ENCODE measurements at regions not wholly inside any gene's neighbourhood (a gene's known extent, or its start where the extent isn't known, plus 50 kb on each side); places are given as distances from the start of the nearest gene placed in this dataset.

DNA sequence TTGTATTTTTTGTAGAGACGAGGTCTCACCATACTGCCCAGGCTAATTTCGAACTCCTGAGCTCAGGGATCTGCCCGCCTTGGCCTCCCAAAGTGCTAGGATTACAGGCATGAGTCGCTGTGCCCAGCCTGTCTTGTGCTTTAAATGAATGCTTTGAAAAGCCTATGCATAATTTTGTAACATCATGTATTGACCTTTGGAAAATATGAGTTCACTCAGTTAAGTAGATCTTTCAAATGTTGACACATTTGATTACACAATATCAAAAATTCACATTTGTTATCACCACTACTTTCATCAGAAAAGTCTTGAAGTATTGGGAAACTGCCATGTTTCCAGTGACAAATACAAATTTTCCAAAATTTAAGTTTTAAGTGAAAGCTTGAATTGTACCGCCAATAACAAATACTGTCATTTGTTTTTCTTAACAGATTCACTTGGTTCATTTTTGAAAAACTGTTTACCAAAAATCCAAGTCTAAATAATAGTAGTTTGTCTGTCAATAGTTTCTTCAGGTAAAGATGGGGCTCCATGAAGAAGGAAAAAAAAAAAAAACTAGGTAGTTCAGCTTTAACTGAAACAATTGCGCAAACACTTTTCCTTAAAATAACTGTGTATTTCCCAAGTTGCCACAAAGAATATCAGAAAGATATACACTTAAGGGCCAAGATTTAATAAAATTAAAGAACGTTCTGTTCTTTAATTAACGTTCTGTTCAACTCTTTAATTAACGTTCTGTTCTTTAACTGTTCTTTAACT is 233.2 kb upstream of the NR5A2 start:
- no peak overlapping the region for H3K4me3 ChIP-seq (ENCODE audit: low read depth, low read length)
- no peaks in the 10 kb centered on the region for H3K4me1 ChIP-seq
- CTCF ChIA-PET, result no interaction called here
- Mint-ChIP-seq H3K4me1 (ENCODE audit: low read depth, unreplicated experiment) (no peaks in the 10 kb centered on the region), H3K36me3 (ENCODE audit: insufficient read depth, unreplicated experiment) (no peaks in the 10 kb centered on the region), H3K4me3 (ENCODE audit: unreplicated experiment) (no peak overlapping the region), H3K27me3 (ENCODE audit: insufficient read depth, unreplicated experiment) (no peaks in the 10 kb centered on the region), H3K9me3 (ENCODE audit: unreplicated experiment) (no peaks in the 10 kb centered on the region), H3K27ac (ENCODE audit: unreplicated experiment) (no peak overlapping the region)
- TF ChIP-seq CTCF (IDR thresholded peaks at IDR 0.05; ENCODE audit: insufficient read depth in 1 of 2, low read depth in 1 of 2, low read length in 1 of 2, severe bottlenecking in 1 of 2, unreplicated experiment in 1 of 2), result no peak
- intact Hi-C loops (cut with micrococcal nuclease; ENCODE audit: unreplicated experiment), result no loop called here
- no TSS peak for BruUV-seq (replicated peaks)
- no peaks in the 10 kb centered on the region for H3K9me3 ChIP-seq
- POLR2A ChIA-PET, result no interaction called here
- no peak for DNase-seq
- H3K27me3 ChIP-seq (replicated peaks; ENCODE audit: control insufficient read depth, insufficient read depth, low read length), result no peaks in the 10 kb centered on the region
- H3K36me3 ChIP-seq (ENCODE audit: control insufficient read depth, insufficient read depth, low read length), result no peaks in the 10 kb centered on the region

GRCh38 chr1:199799116-199799515 is 228.4 kb upstream of the NR5A2 start:
- H3K9me3 ChIP-seq, result no peaks in the 10 kb centered on the region; the same call in 1 of the 2 replicates
- no peaks in the 10 kb centered on the region for H3K36me3 ChIP-seq (ENCODE audit: control insufficient read depth, insufficient read depth, low read length)
- no peak for DNase-seq
- no peak for TF ChIP-seq CTCF (IDR thresholded peaks at IDR 0.05; ENCODE audit: insufficient read depth in 1 of 2, low read depth in 1 of 2, low read length in 1 of 2, severe bottlenecking in 1 of 2, unreplicated experiment in 1 of 2)
- ChIA-PET POLR2A (no interaction called here), CTCF (no interaction called here)
- H3K4me3 ChIP-seq (ENCODE audit: low read depth, low read length), result no peak overlapping the region
- intact Hi-C loops (cut with micrococcal nuclease; ENCODE audit: unreplicated experiment), result no loop called here
- Mint-ChIP-seq H3K9me3 (ENCODE audit: unreplicated experiment) (no peaks in the 10 kb centered on the region), H3K27ac (ENCODE audit: unreplicated experiment) (no peak overlapping the region), H3K4me3 (ENCODE audit: unreplicated experiment) (no peak overlapping the region), H3K4me1 (ENCODE audit: low read depth, unreplicated experiment) (no peaks in the 10 kb centered on the region), H3K27me3 (ENCODE audit: insufficient read depth, unreplicated experiment) (peaks cover 4% of the 10 kb centered on the region), H3K36me3 (ENCODE audit: insufficient read depth, unreplicated experiment) (no peaks in the 10 kb centered on the region)
- BruUV-seq (replicated peaks), result no TSS peak
- H3K4me1 ChIP-seq, result no peaks in the 10 kb centered on the region
- H3K27me3 ChIP-seq (replicated peaks; ENCODE audit: control insufficient read depth, insufficient read depth, low read length), result no peaks in the 10 kb centered on the region

DNA sequence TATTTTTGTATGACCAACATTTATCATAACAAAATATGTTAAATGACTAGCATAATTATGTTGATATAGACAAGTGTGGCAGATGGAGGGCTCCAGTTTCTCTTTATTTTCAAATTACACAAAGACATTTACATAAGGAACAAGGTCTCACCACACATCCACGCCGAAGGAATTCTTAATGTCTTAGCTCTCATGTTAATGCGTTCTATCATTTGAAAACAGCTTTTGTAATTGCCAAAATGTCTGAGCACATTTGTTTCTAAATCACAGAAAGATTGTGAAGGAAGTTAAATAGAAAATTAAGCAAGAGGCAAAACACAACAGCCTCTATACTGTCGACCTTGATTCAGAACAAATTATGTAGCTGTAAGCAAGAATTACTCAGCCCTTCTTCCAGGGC is 223.0 kb upstream of the NR5A2 start:
- no peak for DNase-seq
- no peak overlapping the region for H3K4me3 Mint-ChIP-seq (ENCODE audit: unreplicated experiment)
- BruUV-seq (replicated peaks), result no TSS peak
- ChIA-PET POLR2A (no interaction called here), CTCF (no interaction called here)
- intact Hi-C loops (cut with micrococcal nuclease; ENCODE audit: unreplicated experiment), result no loop called here
- no peaks in the 10 kb centered on the region for H3K27me3 ChIP-seq (replicated peaks; ENCODE audit: control insufficient read depth, insufficient read depth, low read length)
- H3K4me1 Mint-ChIP-seq (ENCODE audit: low read depth, unreplicated experiment), result no peaks in the 10 kb centered on the region
- TF ChIP-seq CTCF (IDR thresholded peaks at IDR 0.05; ENCODE audit: insufficient read depth in 1 of 2, low read depth in 1 of 2, low read length in 1 of 2, severe bottlenecking in 1 of 2, unreplicated experiment in 1 of 2), result no peak
- H3K9me3 Mint-ChIP-seq (ENCODE audit: unreplicated experiment), result no peaks in the 10 kb centered on the region
- H3K4me3 ChIP-seq (ENCODE audit: low read depth, low read length), result no peak overlapping the region
- H3K4me1 ChIP-seq, result no peaks in the 10 kb centered on the region
- H3K9me3 ChIP-seq, result no peaks in the 10 kb centered on the region; the same call in 1 of the 2 replicates
- no peak overlapping the region for H3K27ac Mint-ChIP-seq (ENCODE audit: unreplicated experiment)
- no peaks in the 10 kb centered on the region for H3K36me3 Mint-ChIP-seq (ENCODE audit: insufficient read depth, unreplicated experiment)
- no peaks in the 10 kb centered on the region for H3K36me3 ChIP-seq (ENCODE audit: control insufficient read depth, insufficient read depth, low read length)
- peaks cover 4% of the 10 kb centered on the region for H3K27me3 Mint-ChIP-seq (ENCODE audit: insufficient read depth, unreplicated experiment)

Data from Caco-2 (cell line).